ENCODE measurements at regions not wholly inside any gene's neighbourhood (a gene's known extent, or its start where the extent isn't known, plus 50 kb on each side); places are given as distances from the start of the nearest gene placed in this dataset.

DNA sequence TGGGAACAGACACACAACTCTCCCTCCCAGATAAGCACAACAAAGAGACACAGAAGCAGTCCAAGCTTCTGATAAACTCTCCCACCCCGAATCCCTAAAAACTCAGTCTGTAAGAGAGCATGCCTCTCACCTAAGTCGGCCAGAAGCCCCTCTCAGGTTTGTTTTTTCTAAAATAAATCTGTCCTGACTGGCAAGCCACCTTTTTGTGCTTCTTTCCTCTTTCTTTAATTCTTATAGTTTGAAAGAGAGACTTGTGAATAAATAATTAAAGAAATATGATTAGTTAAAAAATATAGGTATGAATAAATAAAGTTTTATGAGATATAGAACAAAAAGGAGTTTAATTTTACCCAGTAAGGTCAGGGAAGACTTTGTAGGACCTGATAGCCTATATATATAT, 329.0 kb upstream of the SLCO3A1 start:
- H3K27me3 ChIP-seq (ENCODE audit: control insufficient read depth, insufficient read depth, low read length): peaks cover 11% of the 10 kb centered on the region
- H3K9ac ChIP-seq (ENCODE audit: low read depth, low read length): no peak overlapping the region
- no peak overlapping the region for H3K4me3 ChIP-seq (ENCODE audit: low read length)
- no peaks in the 10 kb centered on the region for H3K36me3 ChIP-seq (ENCODE audit: insufficient read depth, low read length)
- H3K4me1 ChIP-seq (ENCODE audit: control insufficient read depth, insufficient read depth, low read length): peaks cover 24% of the 10 kb centered on the region
- H3K9me3 ChIP-seq (replicated peaks; ENCODE audit: low read length): no peaks in the 10 kb centered on the region
- H3K4me2 ChIP-seq (ENCODE audit: low read length): no peak overlapping the region

DNA sequence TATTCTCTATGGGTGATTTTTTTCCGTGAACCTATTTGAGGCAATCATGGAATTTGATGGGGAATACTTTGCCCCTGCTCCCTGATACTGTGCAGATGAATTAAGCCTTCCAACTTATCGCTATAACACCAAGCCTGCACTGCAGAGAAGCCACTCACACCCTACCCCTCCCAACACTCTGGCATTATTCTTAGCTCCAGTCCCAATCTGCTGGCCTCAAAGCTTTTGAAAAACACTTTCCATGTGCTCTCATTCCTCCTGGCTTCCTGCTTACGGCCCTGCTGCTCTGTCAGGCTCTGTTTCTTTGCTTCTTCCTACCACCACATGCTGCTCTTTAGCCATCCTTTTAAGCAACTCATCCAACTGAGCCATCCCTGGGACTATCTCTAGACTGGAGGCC, 327.8 kb upstream of the SLCO3A1 start:
- H3K27me3 ChIP-seq (ENCODE audit: control insufficient read depth, insufficient read depth, low read length): peaks cover 11% of the 10 kb centered on the region

DNA sequence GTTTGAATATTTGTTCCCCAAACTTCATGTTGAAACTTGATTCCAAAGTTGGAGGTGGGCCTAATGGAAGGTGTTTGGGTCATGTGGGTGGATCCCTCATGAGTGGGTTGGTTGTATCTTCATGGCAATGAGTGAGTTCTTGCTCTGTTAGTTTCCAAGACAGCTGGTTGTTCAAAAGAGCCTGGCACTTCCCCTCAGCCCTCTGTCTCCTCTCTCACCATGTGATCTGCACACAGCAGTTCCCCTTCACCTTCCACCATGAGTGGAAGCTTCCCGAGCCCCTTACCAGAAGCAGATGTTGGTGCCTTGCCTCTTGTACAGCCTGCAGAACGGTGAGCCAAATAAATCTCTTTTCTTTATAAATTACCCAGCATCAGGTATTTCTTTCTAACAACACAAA, 327.1 kb upstream of the SLCO3A1 start:
- Histone ChIP-seq H3K27me3 (ENCODE audit: control insufficient read depth, insufficient read depth, low read length) (peaks cover 11% of the 10 kb centered on the region), H3K4me2 (ENCODE audit: low read length) (no peak overlapping the region), H3K9ac (ENCODE audit: low read depth, low read length) (no peak overlapping the region), H3K9me3 (replicated peaks; ENCODE audit: low read length) (no peaks in the 10 kb centered on the region), H3K4me1 (ENCODE audit: control insufficient read depth, insufficient read depth, low read length) (peaks cover 15% of the 10 kb centered on the region), H3K4me3 (ENCODE audit: low read length) (no peak overlapping the region), H3K36me3 (ENCODE audit: insufficient read depth, low read length) (no peaks in the 10 kb centered on the region)

More for the DNA sequence above, 327.8 kb upstream of the SLCO3A1 start:
- peaks cover 20% of the 10 kb centered on the region for H3K4me1 ChIP-seq (ENCODE audit: control insufficient read depth, insufficient read depth, low read length)
- H3K4me3 ChIP-seq (ENCODE audit: low read length): no peak overlapping the region
- no peaks in the 10 kb centered on the region for H3K36me3 ChIP-seq (ENCODE audit: insufficient read depth, low read length)
- no peak overlapping the region for H3K4me2 ChIP-seq (ENCODE audit: low read length)
- H3K9ac ChIP-seq (ENCODE audit: low read depth, low read length): no peak overlapping the region
- H3K9me3 ChIP-seq (replicated peaks; ENCODE audit: low read length): no peaks in the 10 kb centered on the region

- H3K4me3 ChIP-seq (ENCODE audit: low read length): no peak overlapping the region
- no peaks in the 10 kb centered on the region for H3K4me1 ChIP-seq (ENCODE audit: control insufficient read depth, insufficient read depth, low read length)
- no peaks in the 10 kb centered on the region for H3K36me3 ChIP-seq (ENCODE audit: insufficient read depth, low read length)
- no peaks in the 10 kb centered on the region for H3K9me3 ChIP-seq (replicated peaks; ENCODE audit: low read length)
- H3K9ac ChIP-seq (ENCODE audit: low read depth, low read length): no peak overlapping the region
- H3K4me2 ChIP-seq (ENCODE audit: low read length): no peak overlapping the region
- peaks cover 11% of the 10 kb centered on the region for H3K27me3 ChIP-seq (ENCODE audit: control insufficient read depth, insufficient read depth, low read length)
Observed at GRCh38 chr15:91528801-91529200, 324.7 kb upstream of the SLCO3A1 start.

GRCh38 chr15:91529534-91529933, 324.0 kb upstream of the SLCO3A1 start:
- no peak overlapping the region for H3K9ac ChIP-seq (ENCODE audit: low read depth, low read length)
- H3K4me1 ChIP-seq (ENCODE audit: control insufficient read depth, insufficient read depth, low read length): no peaks in the 10 kb centered on the region
- H3K27me3 ChIP-seq (ENCODE audit: control insufficient read depth, insufficient read depth, low read length): peaks cover 11% of the 10 kb centered on the region
- H3K4me2 ChIP-seq (ENCODE audit: low read length): no peak overlapping the region
- H3K4me3 ChIP-seq (ENCODE audit: low read length): no peak overlapping the region
- no peaks in the 10 kb centered on the region for H3K9me3 ChIP-seq (replicated peaks; ENCODE audit: low read length)
- H3K36me3 ChIP-seq (ENCODE audit: insufficient read depth, low read length): no peaks in the 10 kb centered on the region

- Histone ChIP-seq H3K36me3 (ENCODE audit: insufficient read depth, low read length) (no peaks in the 10 kb centered on the region), H3K27me3 (ENCODE audit: control insufficient read depth, insufficient read depth, low read length) (peaks cover 11% of the 10 kb centered on the region), H3K9ac (ENCODE audit: low read depth, low read length) (no peak overlapping the region), H3K4me3 (ENCODE audit: low read length) (no peak overlapping the region), H3K4me1 (ENCODE audit: control insufficient read depth, insufficient read depth, low read length) (no peaks in the 10 kb centered on the region), H3K4me2 (ENCODE audit: low read length) (no peak overlapping the region), H3K9me3 (replicated peaks; ENCODE audit: low read length) (no peaks in the 10 kb centered on the region)
Observed at GRCh38 chr15:91530279-91530678, 323.2 kb upstream of the SLCO3A1 start.

DNA sequence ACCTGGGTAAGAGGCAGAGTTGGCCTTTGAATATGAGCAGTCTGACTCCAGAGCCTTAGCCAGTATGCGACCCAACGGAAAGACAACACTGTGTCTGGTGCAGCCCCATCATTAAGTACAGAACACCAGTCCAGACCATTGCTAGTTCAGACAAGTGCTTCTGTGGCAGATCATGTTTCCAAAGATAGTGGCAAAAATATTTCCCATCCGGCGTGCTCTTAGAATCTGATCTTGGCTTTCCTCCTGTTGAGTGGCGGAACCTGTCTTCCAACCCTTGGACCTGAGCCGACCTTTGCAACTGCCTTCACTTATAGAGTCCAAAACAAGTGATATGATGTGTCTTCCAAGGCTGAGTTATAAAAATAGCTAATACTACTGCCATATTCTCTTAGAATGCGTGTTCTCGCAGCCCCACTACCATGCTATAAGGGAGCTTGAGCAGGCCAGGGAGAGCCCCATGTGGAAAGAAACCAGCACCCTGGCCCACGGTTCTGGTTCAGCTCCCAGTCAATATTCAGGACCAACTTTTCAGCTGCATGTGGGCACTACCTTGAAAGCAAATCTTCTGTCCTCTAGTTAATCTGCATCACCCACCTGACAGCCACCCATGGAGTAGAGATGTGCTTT, 322.4 kb upstream of the SLCO3A1 start:
- Histone ChIP-seq H3K27me3 (ENCODE audit: control insufficient read depth, insufficient read depth, low read length) (peaks cover 11% of the 10 kb centered on the region), H3K4me1 (ENCODE audit: control insufficient read depth, insufficient read depth, low read length) (peaks cover 5% of the 10 kb centered on the region), H3K4me3 (ENCODE audit: low read length) (no peak overlapping the region), H3K4me2 (ENCODE audit: low read length) (no peak overlapping the region), H3K9me3 (replicated peaks; ENCODE audit: low read length) (no peaks in the 10 kb centered on the region), H3K36me3 (ENCODE audit: insufficient read depth, low read length) (no peaks in the 10 kb centered on the region), H3K9ac (ENCODE audit: low read depth, low read length) (no peak overlapping the region)

- Histone ChIP-seq H3K9me3 (replicated peaks; ENCODE audit: low read length) (no peaks in the 10 kb centered on the region), H3K36me3 (ENCODE audit: insufficient read depth, low read length) (no peaks in the 10 kb centered on the region), H3K4me3 (ENCODE audit: low read length) (no peak overlapping the region), H3K9ac (ENCODE audit: low read depth, low read length) (no peak overlapping the region), H3K4me2 (ENCODE audit: low read length) (no peak overlapping the region), H3K27me3 (ENCODE audit: control insufficient read depth, insufficient read depth, low read length) (no peaks in the 10 kb centered on the region), H3K4me1 (ENCODE audit: control insufficient read depth, insufficient read depth, low read length) (peaks cover 20% of the 10 kb centered on the region)
Observed at GRCh38 chr15:91534235-91534634, 319.3 kb upstream of the SLCO3A1 start.

DNA sequence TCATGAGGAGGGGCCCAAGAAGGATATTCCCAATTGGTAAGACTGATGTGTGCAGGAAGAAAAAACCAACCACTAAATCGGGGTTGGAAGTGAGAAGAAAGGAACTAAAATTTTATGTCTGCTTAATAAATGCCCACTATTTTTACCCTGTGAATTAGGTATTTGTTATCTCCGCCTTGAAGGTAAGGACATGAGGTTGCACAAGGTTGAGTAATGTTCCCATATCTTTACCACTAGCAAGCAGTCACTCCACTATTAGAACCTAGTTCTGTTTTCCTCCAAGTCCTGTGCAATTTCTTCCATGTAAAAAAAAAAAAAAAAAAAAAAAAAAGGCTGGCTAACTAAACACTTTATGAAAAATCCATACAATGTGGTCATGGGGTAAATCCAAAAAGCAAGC, 318.5 kb upstream of the SLCO3A1 start:
- no peak overlapping the region for H3K9ac ChIP-seq (ENCODE audit: low read depth, low read length)
- no peaks in the 10 kb centered on the region for H3K27me3 ChIP-seq (ENCODE audit: control insufficient read depth, insufficient read depth, low read length)
- H3K4me3 ChIP-seq (ENCODE audit: low read length): no peak overlapping the region
- H3K36me3 ChIP-seq (ENCODE audit: insufficient read depth, low read length): no peaks in the 10 kb centered on the region
- no peaks in the 10 kb centered on the region for H3K9me3 ChIP-seq (replicated peaks; ENCODE audit: low read length)
- H3K4me2 ChIP-seq (ENCODE audit: low read length): no peak overlapping the region
- peaks cover 20% of the 10 kb centered on the region for H3K4me1 ChIP-seq (ENCODE audit: control insufficient read depth, insufficient read depth, low read length)

GRCh38 chr15:91535856-91536500, 317.5 kb upstream of the SLCO3A1 start:
- no peaks in the 10 kb centered on the region for H3K36me3 ChIP-seq (ENCODE audit: insufficient read depth, low read length)
- no peak overlapping the region for H3K9ac ChIP-seq (ENCODE audit: low read depth, low read length)
- H3K4me1 ChIP-seq (ENCODE audit: control insufficient read depth, insufficient read depth, low read length): peaks cover 20% of the 10 kb centered on the region
- no peak overlapping the region for H3K4me2 ChIP-seq (ENCODE audit: low read length)
- no peak overlapping the region for H3K4me3 ChIP-seq (ENCODE audit: low read length)
- H3K9me3 ChIP-seq (replicated peaks; ENCODE audit: low read length): no peaks in the 10 kb centered on the region
- H3K27me3 ChIP-seq (ENCODE audit: control insufficient read depth, insufficient read depth, low read length): no peaks in the 10 kb centered on the region

- Histone ChIP-seq H3K36me3 (ENCODE audit: insufficient read depth, low read length) (no peaks in the 10 kb centered on the region), H3K4me1 (ENCODE audit: control insufficient read depth, insufficient read depth, low read length) (peaks cover 26% of the 10 kb centered on the region), H3K27me3 (ENCODE audit: control insufficient read depth, insufficient read depth, low read length) (no peaks in the 10 kb centered on the region), H3K9ac (ENCODE audit: low read depth, low read length) (no peak overlapping the region), H3K4me2 (ENCODE audit: low read length) (no peak overlapping the region), H3K9me3 (replicated peaks; ENCODE audit: low read length) (no peaks in the 10 kb centered on the region), H3K4me3 (ENCODE audit: low read length) (no peak overlapping the region)
Observed at GRCh38 chr15:91537856-91538255, 315.7 kb upstream of the SLCO3A1 start.

DNA sequence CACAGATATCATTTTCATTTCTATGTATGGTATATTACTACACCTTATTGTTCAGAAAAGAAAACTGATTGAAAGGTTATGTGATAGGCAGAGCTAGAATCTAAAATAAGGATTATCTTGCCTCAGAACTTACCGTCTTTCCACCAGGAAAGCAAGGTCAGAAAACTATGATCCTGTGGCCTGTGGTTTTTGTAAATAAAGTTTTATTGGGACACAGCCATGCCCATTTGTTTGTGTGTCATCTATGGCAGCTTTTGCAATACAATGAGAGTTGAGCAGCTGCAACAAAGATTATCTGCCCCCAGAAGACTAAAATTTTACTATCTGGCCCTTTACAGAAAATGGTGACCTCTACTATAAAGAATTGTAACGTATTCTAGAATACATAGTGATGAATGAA, 314.7 kb upstream of the SLCO3A1 start:
- no peak overlapping the region for H3K4me3 ChIP-seq (ENCODE audit: low read length)

More for the DNA sequence above, 314.7 kb upstream of the SLCO3A1 start:
- H3K4me1 ChIP-seq (ENCODE audit: control insufficient read depth, insufficient read depth, low read length): peaks cover 26% of the 10 kb centered on the region
- H3K4me2 ChIP-seq (ENCODE audit: low read length): no peak overlapping the region
- no peaks in the 10 kb centered on the region for H3K27me3 ChIP-seq (ENCODE audit: control insufficient read depth, insufficient read depth, low read length)
- no peaks in the 10 kb centered on the region for H3K36me3 ChIP-seq (ENCODE audit: insufficient read depth, low read length)
- H3K9me3 ChIP-seq (replicated peaks; ENCODE audit: low read length): no peaks in the 10 kb centered on the region
- no peak overlapping the region for H3K9ac ChIP-seq (ENCODE audit: low read depth, low read length)

Measured in skeletal muscle satellite cell (primary cell).